ENCODE measurements at regions not wholly inside any gene's neighbourhood (a gene's known extent, or its start where the extent isn't known, plus 50 kb on each side); places are given as distances from the start of the nearest gene placed in this dataset.
A peak's percentile ranks its signal among the peaks of the same experiment; 100 is the strongest.

- Histone ChIP-seq H3K18ac (ENCODE audit: low read length) (no peak overlapping the region), H2BK15ac (replicated peaks; ENCODE audit: low read depth) (no peak overlapping the region), H2AK5ac (ENCODE audit: low read length) (no peak overlapping the region), H3K79me1 (ENCODE audit: low read length) (no peaks in the 10 kb centered on the region), H3K4me3 (ENCODE audit: low read length) (no peak overlapping the region), H2BK120ac (ENCODE audit: low read depth, low read length) (no peak overlapping the region), H3K56ac (ENCODE audit: low read length) (no peak overlapping the region), H3K36me3 (ENCODE audit: control insufficient read depth, insufficient read depth, low read length) (no peaks in the 10 kb centered on the region), H4K8ac (ENCODE audit: low read depth, low read length) (no peak overlapping the region), H3K4me1 (ENCODE audit: control insufficient read depth, low read depth, low read length) (peaks cover 1% of the 10 kb centered on the region), H2BK5ac (ENCODE audit: low read length) (no peak overlapping the region), H4K5ac (ENCODE audit: low read length) (no peak overlapping the region), H3K27ac (ENCODE audit: low read depth, low read length) (no peak overlapping the region), H3K4ac (ENCODE audit: low read depth, low read length) (no peak overlapping the region), H3K9ac (ENCODE audit: low read length) (no peak overlapping the region), H3K27me3 (ENCODE audit: insufficient read depth, low read length, poor library complexity) (no peaks in the 10 kb centered on the region), H3K23ac (ENCODE audit: low read length) (no peak overlapping the region), H3K79me2 (ENCODE audit: control insufficient read depth, insufficient read depth, low read length) (no peaks in the 10 kb centered on the region), H3K4me2 (ENCODE audit: low read length) (no peak overlapping the region)
- DNase-seq: peak; percentile 14
- WGBS (ENCODE audit: extremely low coverage, insufficient coverage, low lambda C conversion rate): no CpG with 5 or more reads among the region's 8 CpGs
These were observed 168.1 kb upstream of the TOP1 start for GRCh38 chr20:40860487-40860902.

DNA sequence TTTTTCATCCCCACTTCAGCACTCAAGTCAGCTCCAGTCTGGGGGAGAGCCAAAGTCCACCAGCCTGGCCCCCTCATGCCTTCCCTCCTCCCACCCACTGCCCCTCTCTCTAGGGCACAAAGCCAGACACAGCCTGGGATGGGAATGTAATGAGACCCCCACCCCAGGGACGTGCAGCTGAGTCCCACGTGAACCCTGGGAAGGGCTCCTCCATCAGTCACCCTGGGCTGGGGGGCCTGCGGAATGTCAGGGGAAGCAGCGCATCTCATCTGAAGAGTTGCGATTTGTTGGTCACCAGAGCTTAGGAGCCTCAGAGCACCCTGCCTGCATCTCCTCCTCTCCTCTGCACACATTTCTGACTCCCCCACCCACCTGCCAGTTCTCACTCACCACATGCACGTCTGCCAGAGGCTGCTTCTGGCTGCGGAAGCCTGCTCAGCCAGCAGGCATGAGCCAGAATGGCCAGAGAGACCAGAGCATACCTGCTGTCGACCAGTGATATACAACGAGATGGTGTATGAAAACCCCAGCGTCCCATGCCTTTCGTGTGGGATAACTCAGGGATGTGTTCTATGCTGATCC is 167.1 kb upstream of the TOP1 start:
- no peak overlapping the region for H4K5ac ChIP-seq (ENCODE audit: low read length)
- H3K79me2 ChIP-seq (ENCODE audit: control insufficient read depth, insufficient read depth, low read length): no peaks in the 10 kb centered on the region
- no peak overlapping the region for H2AK5ac ChIP-seq (ENCODE audit: low read length)
- no peaks in the 10 kb centered on the region for H3K79me1 ChIP-seq (ENCODE audit: low read length)
- no peak overlapping the region for H3K4me2 ChIP-seq (ENCODE audit: low read length)
- no peak overlapping the region for H2BK120ac ChIP-seq (ENCODE audit: low read depth, low read length)
- H2BK5ac ChIP-seq (ENCODE audit: low read length): no peak overlapping the region
- H3K27me3 ChIP-seq (ENCODE audit: insufficient read depth, low read length, poor library complexity): no peaks in the 10 kb centered on the region
- no CpG with 5 or more reads among the region's 11 CpGs for WGBS (ENCODE audit: extremely low coverage, insufficient coverage, low lambda C conversion rate)
- H3K23ac ChIP-seq (ENCODE audit: low read length): no peak overlapping the region
- H3K4me3 ChIP-seq (ENCODE audit: low read length): no peak overlapping the region
- no peak overlapping the region for H3K27ac ChIP-seq (ENCODE audit: low read depth, low read length)
- H3K4me1 ChIP-seq (ENCODE audit: control insufficient read depth, low read depth, low read length): peaks cover 1% of the 10 kb centered on the region
- H3K36me3 ChIP-seq (ENCODE audit: control insufficient read depth, insufficient read depth, low read length): no peaks in the 10 kb centered on the region
- DNase-seq: no peak
- no peak overlapping the region for H3K9ac ChIP-seq (ENCODE audit: low read length)
- H2BK15ac ChIP-seq (replicated peaks; ENCODE audit: low read depth): no peak overlapping the region
- H3K4ac ChIP-seq (ENCODE audit: low read depth, low read length): no peak overlapping the region
- H4K8ac ChIP-seq (ENCODE audit: low read depth, low read length): no peak overlapping the region
- H3K56ac ChIP-seq (ENCODE audit: low read length): no peak overlapping the region
- H3K18ac ChIP-seq (ENCODE audit: low read length): no peak overlapping the region

DNA sequence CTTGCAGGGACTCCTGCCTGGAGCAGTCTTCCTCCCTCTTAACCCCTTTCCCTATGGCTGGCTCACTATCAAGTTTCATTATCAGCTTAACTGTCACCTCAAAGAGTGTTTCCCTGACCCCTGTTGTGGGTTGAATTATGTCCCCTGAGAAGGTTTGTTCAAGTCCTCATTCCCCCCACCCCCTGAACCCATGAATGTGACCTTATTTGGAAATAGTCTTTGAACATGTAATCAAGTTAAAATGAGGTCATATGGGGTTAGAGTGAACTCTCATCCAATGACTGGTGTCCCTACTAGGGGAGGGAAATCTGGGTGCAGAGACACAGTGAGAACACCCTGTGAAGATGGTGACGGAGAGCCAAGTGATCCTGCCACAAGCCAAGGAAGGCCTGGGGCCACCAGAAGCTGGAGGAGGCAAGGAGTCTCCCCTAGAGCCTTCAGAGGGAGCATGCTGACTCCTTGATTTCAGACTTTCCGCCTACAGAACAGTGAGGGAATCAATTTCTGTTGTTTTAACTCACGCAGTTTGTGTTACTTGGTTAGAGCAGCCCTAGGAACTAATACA is 165.2 kb upstream of the TOP1 start:
- no peaks in the 10 kb centered on the region for H3K79me1 ChIP-seq (ENCODE audit: low read length)
- no peak overlapping the region for H3K4ac ChIP-seq (ENCODE audit: low read depth, low read length)
- H3K27ac ChIP-seq (ENCODE audit: low read depth, low read length): no peak overlapping the region
- peak; percentile 87 for DNase-seq
- no peak overlapping the region for H2BK120ac ChIP-seq (ENCODE audit: low read depth, low read length)
- H3K18ac ChIP-seq (ENCODE audit: low read length): no peak overlapping the region
- no peaks in the 10 kb centered on the region for H3K4me1 ChIP-seq (ENCODE audit: control insufficient read depth, low read depth, low read length)
- no peak overlapping the region for H4K5ac ChIP-seq (ENCODE audit: low read length)
- H3K9ac ChIP-seq (ENCODE audit: low read length): no peak overlapping the region
- no peak overlapping the region for H4K8ac ChIP-seq (ENCODE audit: low read depth, low read length)
- no peak overlapping the region for H3K56ac ChIP-seq (ENCODE audit: low read length)
- H2BK15ac ChIP-seq (replicated peaks; ENCODE audit: low read depth): no peak overlapping the region
- no peak overlapping the region for H3K4me3 ChIP-seq (ENCODE audit: low read length)
- WGBS (ENCODE audit: extremely low coverage, insufficient coverage, low lambda C conversion rate): no CpG with 5 or more reads among the region's 3 CpGs
- no peaks in the 10 kb centered on the region for H3K79me2 ChIP-seq (ENCODE audit: control insufficient read depth, insufficient read depth, low read length)
- H3K27me3 ChIP-seq (ENCODE audit: insufficient read depth, low read length, poor library complexity): no peaks in the 10 kb centered on the region
- no peak overlapping the region for H2BK5ac ChIP-seq (ENCODE audit: low read length)
- H2AK5ac ChIP-seq (ENCODE audit: low read length): no peak overlapping the region
- no peak overlapping the region for H3K4me2 ChIP-seq (ENCODE audit: low read length)
- H3K36me3 ChIP-seq (ENCODE audit: control insufficient read depth, insufficient read depth, low read length): no peaks in the 10 kb centered on the region
- no peak overlapping the region for H3K23ac ChIP-seq (ENCODE audit: low read length)

GRCh38 chr20:40864470-40864869 is 164.2 kb upstream of the TOP1 start:
- no peak overlapping the region for H3K56ac ChIP-seq (ENCODE audit: low read length)
- no peaks in the 10 kb centered on the region for H3K79me2 ChIP-seq (ENCODE audit: control insufficient read depth, insufficient read depth, low read length)
- H2BK5ac ChIP-seq (ENCODE audit: low read length): no peak overlapping the region
- no peak for DNase-seq
- no CpG with 5 or more reads among the region's 1 CpG for WGBS (ENCODE audit: extremely low coverage, insufficient coverage, low lambda C conversion rate)
- no peaks in the 10 kb centered on the region for H3K27me3 ChIP-seq (ENCODE audit: insufficient read depth, low read length, poor library complexity)
- H3K4me2 ChIP-seq (ENCODE audit: low read length): no peak overlapping the region
- H2BK120ac ChIP-seq (ENCODE audit: low read depth, low read length): no peak overlapping the region
- no peaks in the 10 kb centered on the region for H3K4me1 ChIP-seq (ENCODE audit: control insufficient read depth, low read depth, low read length)
- H3K18ac ChIP-seq (ENCODE audit: low read length): no peak overlapping the region
- H3K36me3 ChIP-seq (ENCODE audit: control insufficient read depth, insufficient read depth, low read length): no peaks in the 10 kb centered on the region
- no peak overlapping the region for H3K4me3 ChIP-seq (ENCODE audit: low read length)
- H3K4ac ChIP-seq (ENCODE audit: low read depth, low read length): no peak overlapping the region
- H4K5ac ChIP-seq (ENCODE audit: low read length): no peak overlapping the region
- H2AK5ac ChIP-seq (ENCODE audit: low read length): no peak overlapping the region
- no peaks in the 10 kb centered on the region for H3K79me1 ChIP-seq (ENCODE audit: low read length)
- no peak overlapping the region for H3K9ac ChIP-seq (ENCODE audit: low read length)
- no peak overlapping the region for H3K23ac ChIP-seq (ENCODE audit: low read length)
- no peak overlapping the region for H2BK15ac ChIP-seq (replicated peaks; ENCODE audit: low read depth)
- no peak overlapping the region for H3K27ac ChIP-seq (ENCODE audit: low read depth, low read length)
- no peak overlapping the region for H4K8ac ChIP-seq (ENCODE audit: low read depth, low read length)

DNA sequence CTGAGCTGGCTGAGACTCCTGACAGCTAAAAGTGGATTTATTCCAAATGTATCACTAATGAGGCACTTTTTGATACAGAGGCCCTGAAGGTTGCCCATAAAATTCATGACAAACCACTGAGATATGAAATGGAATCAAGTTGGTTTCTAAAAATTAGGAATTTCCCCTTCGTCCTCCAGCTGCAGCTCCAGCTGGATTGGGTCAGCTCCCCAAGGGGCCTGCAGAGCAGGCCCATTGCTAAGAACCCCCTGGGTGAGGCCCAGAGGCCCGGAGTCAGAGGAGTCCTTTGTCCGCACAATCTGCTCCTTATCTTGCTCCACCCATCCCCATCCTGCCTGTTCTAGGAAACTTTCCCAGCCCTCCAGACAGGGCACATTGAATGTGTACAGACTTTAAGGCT is 163.5 kb upstream of the TOP1 start:
- no peaks in the 10 kb centered on the region for H3K4me1 ChIP-seq (ENCODE audit: control insufficient read depth, low read depth, low read length)
- no peak overlapping the region for H3K18ac ChIP-seq (ENCODE audit: low read length)
- no CpG with 5 or more reads among the region's 3 CpGs for WGBS (ENCODE audit: extremely low coverage, insufficient coverage, low lambda C conversion rate)
- no peak overlapping the region for H2BK5ac ChIP-seq (ENCODE audit: low read length)
- H3K79me1 ChIP-seq (ENCODE audit: low read length): no peaks in the 10 kb centered on the region
- H3K79me2 ChIP-seq (ENCODE audit: control insufficient read depth, insufficient read depth, low read length): no peaks in the 10 kb centered on the region
- no peak overlapping the region for H2BK15ac ChIP-seq (replicated peaks; ENCODE audit: low read depth)
- H3K4ac ChIP-seq (ENCODE audit: low read depth, low read length): no peak overlapping the region
- DNase-seq: no peak
- no peak overlapping the region for H3K23ac ChIP-seq (ENCODE audit: low read length)
- H3K4me3 ChIP-seq (ENCODE audit: low read length): no peak overlapping the region
- H3K9ac ChIP-seq (ENCODE audit: low read length): no peak overlapping the region
- no peaks in the 10 kb centered on the region for H3K36me3 ChIP-seq (ENCODE audit: control insufficient read depth, insufficient read depth, low read length)
- no peak overlapping the region for H2BK120ac ChIP-seq (ENCODE audit: low read depth, low read length)
- H3K27me3 ChIP-seq (ENCODE audit: insufficient read depth, low read length, poor library complexity): no peaks in the 10 kb centered on the region
- H3K56ac ChIP-seq (ENCODE audit: low read length): no peak overlapping the region
- H4K5ac ChIP-seq (ENCODE audit: low read length): no peak overlapping the region
- H2AK5ac ChIP-seq (ENCODE audit: low read length): no peak overlapping the region
- no peak overlapping the region for H3K4me2 ChIP-seq (ENCODE audit: low read length)
- H4K8ac ChIP-seq (ENCODE audit: low read depth, low read length): no peak overlapping the region
- H3K27ac ChIP-seq (ENCODE audit: low read depth, low read length): no peak overlapping the region

GRCh38 chr20:40866056-40866455 is 162.6 kb upstream of the TOP1 start:
- no peak overlapping the region for H3K23ac ChIP-seq (ENCODE audit: low read length)
- H2BK120ac ChIP-seq (ENCODE audit: low read depth, low read length): no peak overlapping the region
- H3K36me3 ChIP-seq (ENCODE audit: control insufficient read depth, insufficient read depth, low read length): no peaks in the 10 kb centered on the region
- no peak overlapping the region for H2AK5ac ChIP-seq (ENCODE audit: low read length)
- no peak overlapping the region for H4K8ac ChIP-seq (ENCODE audit: low read depth, low read length)
- no peak overlapping the region for H2BK5ac ChIP-seq (ENCODE audit: low read length)
- H3K56ac ChIP-seq (ENCODE audit: low read length): no peak overlapping the region
- no peaks in the 10 kb centered on the region for H3K79me1 ChIP-seq (ENCODE audit: low read length)
- no CpG with 5 or more reads among the region's 1 CpG for WGBS (ENCODE audit: extremely low coverage, insufficient coverage, low lambda C conversion rate)
- no peak overlapping the region for H3K4ac ChIP-seq (ENCODE audit: low read depth, low read length)
- H3K18ac ChIP-seq (ENCODE audit: low read length): no peak overlapping the region
- H2BK15ac ChIP-seq (replicated peaks; ENCODE audit: low read depth): no peak overlapping the region
- no peaks in the 10 kb centered on the region for H3K27me3 ChIP-seq (ENCODE audit: insufficient read depth, low read length, poor library complexity)
- H4K5ac ChIP-seq (ENCODE audit: low read length): no peak overlapping the region
- no peak overlapping the region for H3K4me2 ChIP-seq (ENCODE audit: low read length)
- no peak overlapping the region for H3K9ac ChIP-seq (ENCODE audit: low read length)
- DNase-seq: no peak
- H3K4me1 ChIP-seq (ENCODE audit: control insufficient read depth, low read depth, low read length): no peaks in the 10 kb centered on the region
- H3K79me2 ChIP-seq (ENCODE audit: control insufficient read depth, insufficient read depth, low read length): no peaks in the 10 kb centered on the region
- no peak overlapping the region for H3K4me3 ChIP-seq (ENCODE audit: low read length)
- H3K27ac ChIP-seq (ENCODE audit: low read depth, low read length): no peak overlapping the region

Measured in mesendoderm (in vitro differentiated cells).